ENCODE measurements at regions not wholly inside any gene's neighbourhood (a gene's known extent, or its start where the extent isn't known, plus 50 kb on each side); places are given as distances from the start of the nearest gene placed in this dataset.

GRCh38 chr21:25465263-25465662, 142.0 kb downstream of the MRPL39 start (continued):
- TF ChIP-seq REST (IDR thresholded peaks at IDR 0.05) (no peak), HNF4A (conservative IDR thresholded peaks at IDR 0.05) (no peak)

- DNase-seq (ENCODE audit: low spot score), result no peak
- Histone ChIP-seq H3K27ac (ENCODE audit: low read depth in 1 of 2, low read length in 2 of 2) (no peak overlapping the region), H3K27me3 (ENCODE audit: control insufficient read depth in 4 of 4, insufficient read depth in 4 of 4, low read length in 3 of 4) (no peaks in the 10 kb centered on the region), H3K4me3 (ENCODE audit: low read depth in 1 of 3, low read length in 3 of 3) (no peak overlapping the region), H3K9me3 (ENCODE audit: control insufficient read depth in 4 of 4, low read length in 3 of 4) (no peaks in the 10 kb centered on the region), H3K36me3 (ENCODE audit: control insufficient read depth in 4 of 4, insufficient read depth in 3 of 4, low read depth in 1 of 4, low read length in 3 of 4) (no peaks in the 10 kb centered on the region), H3K9ac (ENCODE audit: low read depth in 1 of 2, low read length in 2 of 2) (no peak overlapping the region), H3K4me1 (ENCODE audit: control insufficient read depth in 4 of 4, insufficient read depth in 4 of 4, low read length in 3 of 4) (no peaks in the 10 kb centered on the region)
- no peak for TF ChIP-seq RXRA (IDR thresholded peaks at IDR 0.05)
- TF ChIP-seq MAX (IDR thresholded peaks at IDR 0.05), result no peak
- no peak for TF ChIP-seq HNF4G (IDR thresholded peaks at IDR 0.05)
- no peak for TF ChIP-seq FOXA2 (IDR thresholded peaks at IDR 0.05)
- no peak for TF ChIP-seq EGR1 (IDR thresholded peaks at IDR 0.05; ENCODE audit: low read depth in 2 of 2)
- TF ChIP-seq SP1 (IDR thresholded peaks at IDR 0.05), result no peak
- no peak for TF ChIP-seq CTCF (IDR thresholded peaks at IDR 0.05; ENCODE audit: low read depth, low read length, missing input control)
- TF ChIP-seq RAD21 (IDR thresholded peaks at IDR 0.05), result no peak
- no peak for TF ChIP-seq GABPA (IDR thresholded peaks at IDR 0.05 in 1 of 2, conservative IDR thresholded peaks at IDR 0.05 in 1 of 2)
- no peak for TF ChIP-seq ATF3 (IDR thresholded peaks at IDR 0.05)
- no peak for TF ChIP-seq REST (IDR thresholded peaks at IDR 0.05)
- TF ChIP-seq ZBTB33 (IDR thresholded peaks at IDR 0.05), result no peak
- no peak for TF ChIP-seq FOXA1 (IDR thresholded peaks at IDR 0.05)
- TF ChIP-seq TAF1 (conservative IDR thresholded peaks at IDR 0.05), result no peak
- TF ChIP-seq NR2F2 (IDR thresholded peaks at IDR 0.05), result no peak
- TF ChIP-seq JUND (IDR thresholded peaks at IDR 0.05), result no peak
- TF ChIP-seq YY1 (IDR thresholded peaks at IDR 0.05), result no peak
- TF ChIP-seq HNF4A (conservative IDR thresholded peaks at IDR 0.05), result no peak
- WGBS, result 37% methylated on average over 2 of the region's 2 CpGs
Measured at GRCh38 chr21:25464275-25464674, 143.0 kb downstream of the MRPL39 start.
